Endothelial cell of umbilical vein (primary cell): ENCODE measurements at regions not wholly inside any gene's neighbourhood (a gene's known extent, or its start where the extent isn't known, plus 50 kb on each side); places are given as distances from the start of the nearest gene placed in this dataset.

Experiments used
- BruUV-seq: library from RNA; stranded (reverse); fragments of 400-500 nt; replicated peaks from 2 replicates; lab custom pipeline; 2021; lab: Mats Ljungman, UMichigan
- CTCF ChIA-PET: fragments of 300-600, 350-600 bp; sonication (Branson Sonifier 250); formaldehyde crosslinking; loops from one replicate; lab custom pipeline; 2021; ENCODE audit warnings: antibody characterized with exemption, inconsistent platforms; lab: Charles Lee
- POLR2A ChIA-PET: fragments of 300-600, 350-600 bp; sonication (Branson Sonifier 250); formaldehyde crosslinking; loops from one replicate; lab custom pipeline; 2021; ENCODE audit warnings: antibody characterized with exemption, inconsistent platforms; lab: Charles Lee
- DNase-seq: peaks from one replicate; pipeline ENCODE4 v3.0.0-alpha.2; 2011; ENCODE audit warnings: low read depth, low spot score
- FAIRE-seq: peaks from 2 replicates; lab custom pipeline; 2011; peaks lifted over from hg19 to GRCh38; lab: Jason Lieb, UNC
- H2AFZ ChIP-seq: 2 replicates; pipeline ENCODE4 v1.6.0; 2012; ENCODE audit warnings: low read depth, low read length, control low read depth, inconsistent platforms
- H3K27ac ChIP-seq: 2 replicates; pipeline ENCODE4 v1.5.1; 2011; ENCODE audit warnings: low read depth, mild to moderate bottlenecking, control low read depth, low read length, moderate library complexity; ENCODE audit not compliant: insufficient read depth
- H3K27me3 ChIP-seq, 2 experiments: 2 replicates each; pipeline versions ENCODE4 v1.6.0 to v1.6.1; 2011; ENCODE audit warnings: low read length in 2 of 2, mixed read lengths in 1 of 2; ENCODE audit not compliant: control insufficient read depth in 2 of 2, insufficient read depth in 2 of 2
- H3K36me3 ChIP-seq, 2 experiments: 2 replicates in 1 of 2; 3 replicates in 1 of 2; pipeline ENCODE4 v1.5.1; 2011; ENCODE audit warnings: low read length in 2 of 2, mild to moderate bottlenecking in 1 of 2, moderate library complexity in 1 of 2; ENCODE audit not compliant: control insufficient read depth in 2 of 2, insufficient read depth in 2 of 2; ENCODE audit errors: extremely low read depth in 1 of 2
- H3K4me1 ChIP-seq: 3 replicates; pipeline ENCODE4 v1.5.1; 2011; ENCODE audit warnings: mild to moderate bottlenecking, low read length; ENCODE audit not compliant: control insufficient read depth, insufficient read depth; ENCODE audit errors: extremely low read depth
- H3K4me2 ChIP-seq: 2 replicates; pipeline ENCODE4 v1.6.1; 2011; ENCODE audit warnings: low read length, control low read depth, mixed read lengths; ENCODE audit not compliant: insufficient read depth
- H3K4me3 ChIP-seq, 3 experiments: fragments of 200-600 bp in 1 of 3; sonication (generic), shearing (Covaris generic) in 1 of 3; replicated peaks in 1 of 3; 2 replicates each; pipeline ENCODE4 v1.5.1; 2011 to 2016; ENCODE audit warnings: control low read depth in 3 of 3, low read length in 3 of 3, mild to moderate bottlenecking in 2 of 3, inconsistent platforms in 1 of 3, low read depth in 1 of 3, moderate library complexity in 1 of 3; ENCODE audit not compliant: insufficient read depth in 1 of 3
- H3K79me2 ChIP-seq: 2 replicates; pipeline ENCODE4 v1.6.0; 2012; ENCODE audit warnings: low read length, inconsistent platforms; ENCODE audit not compliant: control insufficient read depth, insufficient read depth
- H3K9ac ChIP-seq: replicated peaks from 2 replicates; pipeline ENCODE3; 2011; ENCODE audit warnings: low read length, control low read depth; ENCODE audit not compliant: insufficient read depth; ENCODE audit errors: extremely low read depth
- H3K9me1 ChIP-seq: replicated peaks from 3 replicates; pipeline ENCODE4 v1.6.0; 2011; ENCODE audit warnings: mild to moderate bottlenecking, low read length; ENCODE audit not compliant: control insufficient read depth, insufficient read depth; ENCODE audit errors: extremely low read depth
- H3K9me3 ChIP-seq: replicated peaks from 2 replicates; pipeline ENCODE4 v1.5.1; 2012; ENCODE audit warnings: low read length, inconsistent platforms; ENCODE audit not compliant: control insufficient read depth, insufficient read depth
- H4K20me1 ChIP-seq: replicated peaks from 2 replicates; pipeline ENCODE3; 2011; ENCODE audit warnings: mild to moderate bottlenecking, low read length; ENCODE audit not compliant: control insufficient read depth, insufficient read depth; ENCODE audit errors: extremely low read depth
- EZH2 ChIP-seq: IDR thresholded peaks from 2 replicates; pipeline ENCODE4 v1.6.1; 2012; ENCODE audit warnings: borderline replicate concordance, low read depth, mild to moderate bottlenecking, moderate library complexity, low read length, inconsistent platforms; ENCODE audit not compliant: severe bottlenecking
- FOS ChIP-seq: IDR thresholded peaks from 2 replicates; pipeline ENCODE4 v1.6.1; 2011; ENCODE audit warnings: mild to moderate bottlenecking, low read length, moderate library complexity, borderline replicate concordance; ENCODE audit not compliant: insufficient read depth
- JUN ChIP-seq: IDR thresholded peaks from 2 replicates; pipeline ENCODE4 v1.6.1; 2011; ENCODE audit warnings: borderline replicate concordance, low read depth; ENCODE audit not compliant: insufficient read length, insufficient read depth
- MYC ChIP-seq: IDR thresholded peaks from one replicate; pipeline ENCODE4 v1.6.1; 2011; ENCODE audit warnings: mild to moderate bottlenecking, low read depth, low read length
- POLR2A ChIP-seq: IDR thresholded peaks from 2 replicates; pipeline ENCODE4 v1.6.1; 2012; ENCODE audit warnings: low read depth, mild to moderate bottlenecking, control low read depth, low read length
- POLR2AphosphoS5 ChIP-seq: IDR thresholded peaks from 2 replicates; pipeline ENCODE4 v1.6.1; 2012; ENCODE audit warnings: low read depth, mild to moderate bottlenecking, control low read depth, low read length, moderate library complexity; ENCODE audit not compliant: insufficient read depth
- dilution Hi-C: fragments of 300-500 bp; cut with MboI; formaldehyde crosslinking; loops from one replicate; pipeline ENCODE4 v1.15.0; 2019; ENCODE audit warnings: low sequenced_read_pairs; ENCODE audit not compliant: extremely low pct_ligation_motif_present
- intact Hi-C: fragments of 100-400 bp; cut with micrococcal nuclease; formaldehyde crosslinking; loops from one replicate; pipeline ENCODE4 v1.10.0; 2022
- TF ChIP-seq, protein P1 (sequence below): IDR thresholded peaks from 2 replicates; pipeline ENCODE4 v1.6.1; 2011; ENCODE audit not compliant: insufficient read depth, insufficient read length
- TF ChIP-seq, protein P2 (sequence below), 2 donors: IDR thresholded peaks; 1 replicate in 1 of 2; 2 replicates in 1 of 2; pipeline ENCODE4 v1.5.1; 2011; ENCODE audit warnings: low read length in 2 of 2, mild to moderate bottlenecking in 2 of 2, moderate library complexity in 2 of 2, control low read depth in 1 of 2, inconsistent platforms in 1 of 2, low read depth in 1 of 2; ENCODE audit not compliant: insufficient read depth in 1 of 2; ENCODE audit errors: extremely low read depth in 1 of 2

DNA sequence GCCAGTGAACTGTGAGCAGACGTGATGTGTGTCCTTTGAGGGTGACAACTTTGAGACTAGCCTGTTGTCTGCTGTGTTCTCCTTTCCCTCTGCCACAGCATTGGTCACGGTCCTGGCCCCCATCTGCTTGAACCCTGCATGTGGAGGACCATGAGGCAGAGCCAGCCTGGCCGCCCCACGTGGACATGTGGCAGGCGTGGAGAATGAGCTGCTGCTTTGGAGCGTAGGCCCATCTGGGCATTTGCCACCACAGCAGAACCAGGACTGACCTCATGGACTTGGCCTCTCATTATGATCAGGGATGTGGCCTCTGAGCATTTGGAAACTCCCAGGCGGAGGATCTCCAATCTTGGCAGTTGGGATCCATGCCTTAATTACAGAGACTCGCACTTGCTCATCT lies 448.5 kb downstream of the TCERG1L start:
- Histone ChIP-seq H2AFZ (no peak overlapping the region), H3K4me1 (no peaks in the 10 kb centered on the region), H3K79me2 (no peaks in the 10 kb centered on the region), H4K20me1 (no peaks in the 10 kb centered on the region), H3K27ac (no peak overlapping the region), H3K9me3 (peaks cover 9% of the 10 kb centered on the region), H3K9me1 (no peaks in the 10 kb centered on the region), H3K4me3 (no peak overlapping the region), H3K36me3 (no peaks in the 10 kb centered on the region), H3K9ac (no peak overlapping the region), H3K4me2 (no peak overlapping the region), H3K27me3 (no peaks in the 10 kb centered on the region)
- dilution Hi-C loops (no loop called here), intact Hi-C loops (no loop called here)
- BruUV-seq: no TSS peak
- CTCF ChIA-PET: no interaction called here
- no peak for FAIRE-seq
- no peak for DNase-seq
- TF ChIP-seq EZH2 (no peak), FOS (no peak), JUN (no peak), POLR2A (no peak), MYC (no peak), POLR2AphosphoS5 (no peak)
- TF ChIP-seq, protein P1, sequence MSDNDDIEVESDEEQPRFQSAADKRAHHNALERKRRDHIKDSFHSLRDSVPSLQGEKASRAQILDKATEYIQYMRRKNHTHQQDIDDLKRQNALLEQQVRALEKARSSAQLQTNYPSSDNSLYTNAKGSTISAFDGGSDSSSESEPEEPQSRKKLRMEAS: no peak
- TF ChIP-seq, protein P2, sequence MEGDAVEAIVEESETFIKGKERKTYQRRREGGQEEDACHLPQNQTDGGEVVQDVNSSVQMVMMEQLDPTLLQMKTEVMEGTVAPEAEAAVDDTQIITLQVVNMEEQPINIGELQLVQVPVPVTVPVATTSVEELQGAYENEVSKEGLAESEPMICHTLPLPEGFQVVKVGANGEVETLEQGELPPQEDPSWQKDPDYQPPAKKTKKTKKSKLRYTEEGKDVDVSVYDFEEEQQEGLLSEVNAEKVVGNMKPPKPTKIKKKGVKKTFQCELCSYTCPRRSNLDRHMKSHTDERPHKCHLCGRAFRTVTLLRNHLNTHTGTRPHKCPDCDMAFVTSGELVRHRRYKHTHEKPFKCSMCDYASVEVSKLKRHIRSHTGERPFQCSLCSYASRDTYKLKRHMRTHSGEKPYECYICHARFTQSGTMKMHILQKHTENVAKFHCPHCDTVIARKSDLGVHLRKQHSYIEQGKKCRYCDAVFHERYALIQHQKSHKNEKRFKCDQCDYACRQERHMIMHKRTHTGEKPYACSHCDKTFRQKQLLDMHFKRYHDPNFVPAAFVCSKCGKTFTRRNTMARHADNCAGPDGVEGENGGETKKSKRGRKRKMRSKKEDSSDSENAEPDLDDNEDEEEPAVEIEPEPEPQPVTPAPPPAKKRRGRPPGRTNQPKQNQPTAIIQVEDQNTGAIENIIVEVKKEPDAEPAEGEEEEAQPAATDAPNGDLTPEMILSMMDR (IDR thresholded peaks at IDR 0.05; ENCODE audit: extremely low read depth in 1 of 2, insufficient read depth in 1 of 2, low read depth in 1 of 2, low read length in 2 of 2): no peak
- POLR2A ChIA-PET: no interaction called here
